ENCODE measurements at regions not wholly inside any gene's neighbourhood (a gene's known extent, or its start where the extent isn't known, plus 50 kb on each side); places are given as distances from the start of the nearest gene placed in this dataset.

- no peak overlapping the region for H3K4me3 ChIP-seq (ENCODE audit: low read length)
- TF ChIP-seq CTCF (conservative IDR thresholded peaks at IDR 0.05; ENCODE audit: low read depth, low read length): no peak
- DNase-seq (ENCODE audit: low read depth): no peak
These were observed 341.7 kb upstream of the CADM1 start for GRCh38 chr11:115845872-115846271.

GRCh38 chr11:115843685-115844084, 339.5 kb upstream of the CADM1 start:
- H3K4me3 ChIP-seq (ENCODE audit: low read length): no peak overlapping the region
- TF ChIP-seq CTCF (conservative IDR thresholded peaks at IDR 0.05; ENCODE audit: low read depth, low read length): no peak
- DNase-seq (ENCODE audit: low read depth): no peak

- no peak for DNase-seq (ENCODE audit: low read depth)
- H3K4me3 ChIP-seq (ENCODE audit: low read length): no peak overlapping the region
- no peak for TF ChIP-seq CTCF (conservative IDR thresholded peaks at IDR 0.05; ENCODE audit: low read depth, low read length)
These were observed 338.9 kb upstream of the CADM1 start for GRCh38 chr11:115843111-115843510.

- no peak overlapping the region for H3K4me3 ChIP-seq (ENCODE audit: low read length)
- TF ChIP-seq CTCF (conservative IDR thresholded peaks at IDR 0.05; ENCODE audit: low read depth, low read length): no peak
- DNase-seq (ENCODE audit: low read depth): no peak
These were observed 315.8 kb upstream of the CADM1 start for GRCh38 chr11:115820026-115820425.

- no peak for DNase-seq (ENCODE audit: low read depth)
- no peak overlapping the region for H3K4me3 ChIP-seq (ENCODE audit: low read length)
- TF ChIP-seq CTCF (conservative IDR thresholded peaks at IDR 0.05; ENCODE audit: low read depth, low read length): no peak
These were observed 314.8 kb upstream of the CADM1 start for GRCh38 chr11:115819014-115819413.

- no peak for TF ChIP-seq CTCF (conservative IDR thresholded peaks at IDR 0.05; ENCODE audit: low read depth, low read length)
- no peak for DNase-seq (ENCODE audit: low read depth)
- H3K4me3 ChIP-seq (ENCODE audit: low read length): no peak overlapping the region
These were observed 313.7 kb upstream of the CADM1 start for GRCh38 chr11:115817844-115818468.

- TF ChIP-seq CTCF (conservative IDR thresholded peaks at IDR 0.05; ENCODE audit: low read depth, low read length): no peak
- no peak overlapping the region for H3K4me3 ChIP-seq (ENCODE audit: low read length)
These were observed 304.2 kb upstream of the CADM1 start for GRCh38 chr11:115808351-115808940.

More at GRCh38 chr11:115808351-115808940, 304.2 kb upstream of the CADM1 start:
- DNase-seq (ENCODE audit: low read depth): no peak

Measured in retinal pigment epithelial cell (primary cell).